ENCODE measurements at regions not wholly inside any gene's neighbourhood (a gene's known extent, or its start where the extent isn't known, plus 50 kb on each side); places are given as distances from the start of the nearest gene placed in this dataset.

- TF ChIP-seq PATZ1 (CRISPR knock-in tag; IDR thresholded peaks at IDR 0.05; ENCODE audit: borderline replicate concordance) (no peak), GLIS3 (CRISPR knock-in tag; IDR thresholded peaks at IDR 0.05) (no peak), TSHZ2 (CRISPR knock-in tag; IDR thresholded peaks at IDR 0.05) (no peak), TOX (CRISPR knock-in tag; IDR thresholded peaks at IDR 0.05; ENCODE audit: borderline replicate concordance) (no peak), TCF4 (CRISPR knock-in tag; IDR thresholded peaks at IDR 0.05; ENCODE audit: borderline replicate concordance) (no peak), OSR1 (CRISPR knock-in tag; IDR thresholded peaks at IDR 0.05) (no peak), SNAI2 (CRISPR knock-in tag; IDR thresholded peaks at IDR 0.05) (no peak), ARNTL (CRISPR knock-in tag; IDR thresholded peaks at IDR 0.05; ENCODE audit: borderline replicate concordance, low read depth) (no peak)
- TF ChIP-seq, protein P1, sequence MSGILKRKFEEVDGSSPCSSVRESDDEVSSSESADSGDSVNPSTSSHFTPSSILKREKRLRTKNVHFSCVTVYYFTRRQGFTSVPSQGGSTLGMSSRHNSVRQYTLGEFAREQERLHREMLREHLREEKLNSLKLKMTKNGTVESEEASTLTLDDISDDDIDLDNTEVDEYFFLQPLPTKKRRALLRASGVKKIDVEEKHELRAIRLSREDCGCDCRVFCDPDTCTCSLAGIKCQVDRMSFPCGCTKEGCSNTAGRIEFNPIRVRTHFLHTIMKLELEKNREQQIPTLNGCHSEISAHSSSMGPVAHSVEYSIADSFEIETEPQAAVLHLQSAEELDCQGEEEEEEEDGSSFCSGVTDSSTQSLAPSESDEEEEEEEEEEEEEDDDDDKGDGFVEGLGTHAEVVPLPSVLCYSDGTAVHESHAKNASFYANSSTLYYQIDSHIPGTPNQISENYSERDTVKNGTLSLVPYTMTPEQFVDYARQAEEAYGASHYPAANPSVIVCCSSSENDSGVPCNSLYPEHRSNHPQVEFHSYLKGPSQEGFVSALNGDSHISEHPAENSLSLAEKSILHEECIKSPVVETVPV (CRISPR knock-in tag; IDR thresholded peaks at IDR 0.05): no peak
Observed at GRCh38 chr22:27159716-27160295, 502.4 kb downstream of the MIAT start.
